A673 (cell line): ENCODE measurements at regions not wholly inside any gene's neighbourhood (a gene's known extent, or its start where the extent isn't known, plus 50 kb on each side); places are given as distances from the start of the nearest gene placed in this dataset.
"Not testable (repeated sequence)": the region's sequence is repeated elsewhere in the genome, so short reads cannot be mapped to it uniquely, and the experiment has no call there.

Experiments
- EZH2 ChIP-seq: fragments of 200-600 bp; sonication (generic); IDR thresholded peaks from 2 replicates; pipeline ENCODE4 v1.6.1; 2017; ENCODE audit warnings: borderline replicate concordance, low read depth, mild to moderate bottlenecking, mixed read lengths, antibody characterized with exemption, low read length; ENCODE audit not compliant: poor library complexity, severe bottlenecking
- TF ChIP-seq, protein P1 (sequence below): fragments of 300-800, 200-600 bp; sonication (generic); conservative IDR thresholded peaks from 2 replicates; pipeline ENCODE4 v1.5.1; 2017; ENCODE audit warnings: low read depth, mild to moderate bottlenecking, antibody characterized with exemption, low read length, moderate library complexity, mixed read lengths

DNA sequence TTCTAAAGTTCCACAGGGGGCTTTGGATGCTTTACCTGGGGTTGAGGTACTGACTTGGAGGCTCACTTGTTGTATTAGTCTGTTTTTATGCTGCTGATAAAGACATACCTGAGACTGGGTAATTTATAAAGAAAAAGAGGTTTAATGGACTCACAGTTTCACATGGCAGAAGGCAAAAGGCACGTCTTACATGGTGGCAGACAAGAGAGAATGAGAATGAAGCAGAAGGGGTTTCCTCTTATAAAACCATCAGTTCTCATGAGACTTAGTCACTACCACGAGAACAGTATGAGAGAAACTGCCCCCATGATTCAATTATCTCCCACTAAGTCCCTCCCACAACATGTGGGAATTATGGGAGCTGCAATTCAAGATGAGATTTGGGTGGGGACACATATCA, 76.8 kb upstream of the ATP5PO start:
- TF ChIP-seq, protein P1, sequence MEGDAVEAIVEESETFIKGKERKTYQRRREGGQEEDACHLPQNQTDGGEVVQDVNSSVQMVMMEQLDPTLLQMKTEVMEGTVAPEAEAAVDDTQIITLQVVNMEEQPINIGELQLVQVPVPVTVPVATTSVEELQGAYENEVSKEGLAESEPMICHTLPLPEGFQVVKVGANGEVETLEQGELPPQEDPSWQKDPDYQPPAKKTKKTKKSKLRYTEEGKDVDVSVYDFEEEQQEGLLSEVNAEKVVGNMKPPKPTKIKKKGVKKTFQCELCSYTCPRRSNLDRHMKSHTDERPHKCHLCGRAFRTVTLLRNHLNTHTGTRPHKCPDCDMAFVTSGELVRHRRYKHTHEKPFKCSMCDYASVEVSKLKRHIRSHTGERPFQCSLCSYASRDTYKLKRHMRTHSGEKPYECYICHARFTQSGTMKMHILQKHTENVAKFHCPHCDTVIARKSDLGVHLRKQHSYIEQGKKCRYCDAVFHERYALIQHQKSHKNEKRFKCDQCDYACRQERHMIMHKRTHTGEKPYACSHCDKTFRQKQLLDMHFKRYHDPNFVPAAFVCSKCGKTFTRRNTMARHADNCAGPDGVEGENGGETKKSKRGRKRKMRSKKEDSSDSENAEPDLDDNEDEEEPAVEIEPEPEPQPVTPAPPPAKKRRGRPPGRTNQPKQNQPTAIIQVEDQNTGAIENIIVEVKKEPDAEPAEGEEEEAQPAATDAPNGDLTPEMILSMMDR, result not testable (repeated sequence)
- TF ChIP-seq EZH2, result not testable (repeated sequence)
